Hindlimb muscle (tissue), 1 donor: ENCODE measurements at regions not wholly inside any gene's neighbourhood (a gene's known extent, or its start where the extent isn't known, plus 50 kb on each side); places are given as distances from the start of the nearest gene placed in this dataset.

Experiments used
- DNase-seq: peaks from one replicate; pipeline ENCODE4 v3.0.0-alpha.2; 2013

- no peak for DNase-seq
Measured at GRCh38 chr13:105972811-105973590, 562.5 kb downstream of the EFNB2 start.

GRCh38 chr13:105972306-105972721 lies 563.1 kb downstream of the EFNB2 start:
- DNase-seq: no peak

GRCh38 chr13:105971738-105972137 lies 563.7 kb downstream of the EFNB2 start:
- no peak for DNase-seq

- DNase-seq: no peak
Measured at GRCh38 chr13:105971312-105971711, 564.1 kb downstream of the EFNB2 start.

- DNase-seq: no peak
Measured at GRCh38 chr13:105969761-105970160, 565.7 kb downstream of the EFNB2 start.

- DNase-seq: no peak
Measured at GRCh38 chr13:105965910-105966309, 569.6 kb downstream of the EFNB2 start.

GRCh38 chr13:105962080-105962479 lies 573.4 kb downstream of the EFNB2 start:
- DNase-seq: no peak

- no peak for DNase-seq
Measured at GRCh38 chr13:105961438-105961837, 574.0 kb downstream of the EFNB2 start.

GRCh38 chr13:105960326-105960725 lies 575.1 kb downstream of the EFNB2 start:
- DNase-seq: no peak

- no peak for DNase-seq
Measured at GRCh38 chr13:105959876-105960275, 575.6 kb downstream of the EFNB2 start.

GRCh38 chr13:105957769-105958438 lies 577.6 kb downstream of the EFNB2 start:
- no peak for DNase-seq

- DNase-seq: no peak
Measured at GRCh38 chr13:105956921-105957320, 578.5 kb downstream of the EFNB2 start.

GRCh38 chr13:105952973-105953290 lies 582.5 kb downstream of the EFNB2 start:
- DNase-seq: no peak

- no peak for DNase-seq
Measured at GRCh38 chr13:105952233-105952972, 583.1 kb downstream of the EFNB2 start.

- no peak for DNase-seq
Measured at GRCh38 chr13:105948143-105948542, 587.3 kb downstream of the EFNB2 start.

GRCh38 chr13:105940882-105941281 lies 594.6 kb downstream of the EFNB2 start:
- no peak for DNase-seq

GRCh38 chr13:105937451-105937850 lies 598.0 kb downstream of the EFNB2 start:
- no peak for DNase-seq

GRCh38 chr13:105936816-105937215 lies 598.6 kb downstream of the EFNB2 start:
- no peak for DNase-seq

- DNase-seq: no peak
Measured at GRCh38 chr13:105929505-105929904, 606.0 kb downstream of the EFNB2 start.

- DNase-seq: no peak
Measured at GRCh38 chr13:105928901-105929300, 606.6 kb downstream of the EFNB2 start.

- no peak for DNase-seq
Measured at GRCh38 chr13:105928048-105928447, 607.4 kb downstream of the EFNB2 start.

GRCh38 chr13:105925496-105925895 lies 610.0 kb downstream of the EFNB2 start:
- DNase-seq: no peak

GRCh38 chr13:105921711-105922110 lies 613.8 kb downstream of the EFNB2 start:
- DNase-seq: no peak

GRCh38 chr13:105920370-105920769 lies 615.1 kb downstream of the EFNB2 start:
- DNase-seq: no peak
